ENCODE measurements at regions not wholly inside any gene's neighbourhood (a gene's known extent, or its start where the extent isn't known, plus 50 kb on each side); places are given as distances from the start of the nearest gene placed in this dataset.

DNA sequence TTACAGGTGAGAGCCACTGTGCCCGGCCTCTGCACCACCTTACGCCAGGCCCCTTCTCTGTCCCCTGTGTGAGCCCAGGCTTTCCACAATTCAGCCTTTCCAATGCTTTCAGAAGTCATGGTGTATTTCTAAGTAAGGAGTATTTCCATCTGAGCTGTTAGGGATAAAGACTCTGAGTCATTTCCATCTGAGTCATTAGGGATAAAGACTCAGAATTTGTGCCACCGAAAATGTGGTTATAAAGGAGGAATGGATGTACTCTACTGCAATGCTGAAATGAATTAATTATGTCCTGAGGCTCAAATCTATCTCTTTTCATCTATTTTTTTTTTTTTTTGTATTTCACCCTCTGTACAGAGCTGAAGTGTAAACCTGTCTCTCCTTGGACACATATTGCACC, 84.0 kb downstream of the GATA3 start:
- TF ChIP-seq, protein P1, sequence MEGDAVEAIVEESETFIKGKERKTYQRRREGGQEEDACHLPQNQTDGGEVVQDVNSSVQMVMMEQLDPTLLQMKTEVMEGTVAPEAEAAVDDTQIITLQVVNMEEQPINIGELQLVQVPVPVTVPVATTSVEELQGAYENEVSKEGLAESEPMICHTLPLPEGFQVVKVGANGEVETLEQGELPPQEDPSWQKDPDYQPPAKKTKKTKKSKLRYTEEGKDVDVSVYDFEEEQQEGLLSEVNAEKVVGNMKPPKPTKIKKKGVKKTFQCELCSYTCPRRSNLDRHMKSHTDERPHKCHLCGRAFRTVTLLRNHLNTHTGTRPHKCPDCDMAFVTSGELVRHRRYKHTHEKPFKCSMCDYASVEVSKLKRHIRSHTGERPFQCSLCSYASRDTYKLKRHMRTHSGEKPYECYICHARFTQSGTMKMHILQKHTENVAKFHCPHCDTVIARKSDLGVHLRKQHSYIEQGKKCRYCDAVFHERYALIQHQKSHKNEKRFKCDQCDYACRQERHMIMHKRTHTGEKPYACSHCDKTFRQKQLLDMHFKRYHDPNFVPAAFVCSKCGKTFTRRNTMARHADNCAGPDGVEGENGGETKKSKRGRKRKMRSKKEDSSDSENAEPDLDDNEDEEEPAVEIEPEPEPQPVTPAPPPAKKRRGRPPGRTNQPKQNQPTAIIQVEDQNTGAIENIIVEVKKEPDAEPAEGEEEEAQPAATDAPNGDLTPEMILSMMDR (IDR thresholded peaks at IDR 0.05): no peak
- no peak for TF ChIP-seq POLR2A (IDR thresholded peaks at IDR 0.05)

Measured in thyroid gland (tissue), 4 donors.